A673 (cell line): ENCODE measurements at regions not wholly inside any gene's neighbourhood (a gene's known extent, or its start where the extent isn't known, plus 50 kb on each side); places are given as distances from the start of the nearest gene placed in this dataset.
"Not testable (repeated sequence)": the region's sequence is repeated elsewhere in the genome, so short reads cannot be mapped to it uniquely, and the experiment has no call there.

Experiments used
- BruUV-seq: library from RNA; stranded (reverse); fragments of 400-500 nt; replicated peaks from 2 replicates; lab custom pipeline; 2021; lab: Mats Ljungman, UMichigan
- CTCF ChIA-PET: fragments of 300-600 bp; sonication (Branson Sonifier 250); formaldehyde crosslinking; loops from one replicate; lab custom pipeline; 2022; ENCODE audit warnings: antibody characterized with exemption; lab: Charles Lee
- POLR2A ChIA-PET: fragments of 300-600 bp; sonication (Branson Sonifier 250); formaldehyde crosslinking; loops from one replicate; lab custom pipeline; 2022; ENCODE audit warnings: antibody characterized with exemption; ENCODE audit not compliant: low non-redundant PET; lab: Charles Lee
- DNase-seq: peaks from one replicate; pipeline ENCODE4 v3.0.0-alpha.2; 2015; ENCODE audit warnings: low spot score
- H3K27ac ChIP-seq: fragments of 200-600 bp; sonication (generic); 2 replicates; pipeline ENCODE4 v1.5.1; 2016; ENCODE audit warnings: mixed run types, low read depth, mild to moderate bottlenecking, mixed read lengths, antibody characterized with exemption, low read length; ENCODE audit not compliant: poor library complexity, severe bottlenecking
- H3K27me3 ChIP-seq: fragments of 200-600 bp; sonication (generic); replicated peaks from 2 replicates; pipeline ENCODE4 v1.6.1; 2017; ENCODE audit warnings: mixed run types, low read depth, mild to moderate bottlenecking, mixed read lengths, antibody characterized with exemption, low read length; ENCODE audit not compliant: insufficient read depth, poor library complexity
- H3K36me3 ChIP-seq: fragments of 200-600 bp; sonication (generic); 2 replicates; pipeline ENCODE4 v1.6.1; 2016; ENCODE audit warnings: mixed run types, mild to moderate bottlenecking, mixed read lengths, antibody characterized with exemption, low read length; ENCODE audit not compliant: insufficient read depth, poor library complexity, severe bottlenecking
- H3K4me1 ChIP-seq: fragments of 200-600 bp; sonication (generic); 2 replicates; pipeline ENCODE4 v1.6.1; 2017; ENCODE audit warnings: mixed run types, mild to moderate bottlenecking, mixed read lengths, antibody characterized with exemption, low read length; ENCODE audit not compliant: insufficient read depth, poor library complexity, severe bottlenecking
- H3K4me3 ChIP-seq: fragments of 200-600 bp; sonication (generic); 2 replicates; pipeline ENCODE4 v1.5.1; 2016; ENCODE audit warnings: low read depth, mixed run types, mild to moderate bottlenecking, mixed read lengths, low read length; ENCODE audit not compliant: poor library complexity, severe bottlenecking
- H3K9me3 ChIP-seq: fragments of 200-600 bp; sonication (generic); 2 replicates; pipeline ENCODE4 v1.6.1; 2016; ENCODE audit warnings: mixed run types, low read depth, mild to moderate bottlenecking, mixed read lengths, antibody characterized with exemption, low read length; ENCODE audit not compliant: poor library complexity, severe bottlenecking
- EZH2 ChIP-seq: fragments of 200-600 bp; sonication (generic); IDR thresholded peaks from 2 replicates; pipeline ENCODE4 v1.6.1; 2017; ENCODE audit warnings: borderline replicate concordance, low read depth, mild to moderate bottlenecking, mixed read lengths, antibody characterized with exemption, low read length; ENCODE audit not compliant: poor library complexity, severe bottlenecking
- intact Hi-C: fragments of 100-400 bp; cut with micrococcal nuclease; formaldehyde crosslinking; loops from one replicate; pipeline ENCODE4 v1.10.0; 2022; ENCODE audit not compliant: unreplicated experiment
- TF ChIP-seq, protein P1 (sequence below): fragments of 300-800, 200-600 bp; sonication (generic); conservative IDR thresholded peaks from 2 replicates; pipeline ENCODE4 v1.5.1; 2017; ENCODE audit warnings: low read depth, mild to moderate bottlenecking, antibody characterized with exemption, low read length, moderate library complexity, mixed read lengths

DNA sequence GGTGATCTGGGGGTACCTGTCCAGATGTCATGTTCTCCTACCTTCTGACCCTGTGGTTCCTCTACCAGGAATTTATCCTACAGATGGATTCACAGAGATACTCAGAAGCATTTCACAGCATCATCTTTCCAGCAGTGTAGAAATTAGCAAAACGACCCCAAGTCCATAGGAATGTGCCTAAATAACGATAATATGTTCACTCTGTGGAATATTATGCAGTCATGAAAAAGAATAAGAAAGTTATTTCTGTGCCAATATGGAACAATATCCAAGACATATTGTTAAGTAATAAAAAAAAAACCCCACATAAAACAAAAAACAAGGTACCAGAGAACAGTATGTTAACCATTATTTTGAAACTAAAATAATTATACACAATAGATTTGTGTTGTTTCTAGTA, 123.8 kb upstream of the SDK1 start:
- no peak for DNase-seq
- TF ChIP-seq, protein P1, sequence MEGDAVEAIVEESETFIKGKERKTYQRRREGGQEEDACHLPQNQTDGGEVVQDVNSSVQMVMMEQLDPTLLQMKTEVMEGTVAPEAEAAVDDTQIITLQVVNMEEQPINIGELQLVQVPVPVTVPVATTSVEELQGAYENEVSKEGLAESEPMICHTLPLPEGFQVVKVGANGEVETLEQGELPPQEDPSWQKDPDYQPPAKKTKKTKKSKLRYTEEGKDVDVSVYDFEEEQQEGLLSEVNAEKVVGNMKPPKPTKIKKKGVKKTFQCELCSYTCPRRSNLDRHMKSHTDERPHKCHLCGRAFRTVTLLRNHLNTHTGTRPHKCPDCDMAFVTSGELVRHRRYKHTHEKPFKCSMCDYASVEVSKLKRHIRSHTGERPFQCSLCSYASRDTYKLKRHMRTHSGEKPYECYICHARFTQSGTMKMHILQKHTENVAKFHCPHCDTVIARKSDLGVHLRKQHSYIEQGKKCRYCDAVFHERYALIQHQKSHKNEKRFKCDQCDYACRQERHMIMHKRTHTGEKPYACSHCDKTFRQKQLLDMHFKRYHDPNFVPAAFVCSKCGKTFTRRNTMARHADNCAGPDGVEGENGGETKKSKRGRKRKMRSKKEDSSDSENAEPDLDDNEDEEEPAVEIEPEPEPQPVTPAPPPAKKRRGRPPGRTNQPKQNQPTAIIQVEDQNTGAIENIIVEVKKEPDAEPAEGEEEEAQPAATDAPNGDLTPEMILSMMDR: no peak
- no peak for TF ChIP-seq EZH2
- H3K9me3 ChIP-seq: no peaks in the 10 kb centered on the region
- BruUV-seq: no TSS peak
- intact Hi-C loops: no loop called here
- no peaks in the 10 kb centered on the region for H3K36me3 ChIP-seq
- no peak overlapping the region for H3K4me3 ChIP-seq
- H3K4me1 ChIP-seq: no peaks in the 10 kb centered on the region
- peaks cover 3% of the 10 kb centered on the region for H3K27me3 ChIP-seq
- H3K27ac ChIP-seq: no peak overlapping the region
- POLR2A ChIA-PET: no interaction called here
- CTCF ChIA-PET: no interaction called here

DNA sequence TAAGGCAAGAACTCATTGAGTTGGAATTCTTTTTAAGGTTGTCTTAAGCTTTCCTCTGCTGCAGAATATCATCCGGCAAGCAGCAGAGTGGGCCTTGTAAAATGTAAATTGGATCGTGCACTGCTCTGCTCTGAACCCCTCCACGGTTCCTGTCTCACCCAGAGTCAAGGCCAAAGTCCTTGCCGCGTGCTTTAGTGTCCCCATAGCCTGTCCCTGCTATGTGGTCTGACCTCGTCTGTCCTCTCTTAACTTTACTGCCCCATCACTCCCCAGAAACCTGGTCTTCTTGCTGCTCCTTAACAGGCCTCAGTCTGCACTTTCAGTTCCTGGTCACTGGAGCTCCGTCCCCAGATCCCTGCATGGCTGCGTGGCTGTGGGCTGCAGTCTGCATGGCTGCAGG, 121.6 kb upstream of the SDK1 start:
- no peak overlapping the region for H3K4me3 ChIP-seq
- H3K27me3 ChIP-seq: peaks cover 3% of the 10 kb centered on the region
- TF ChIP-seq EZH2: no peak
- TF ChIP-seq, protein P1: no peak
- no peak for DNase-seq
- BruUV-seq: no TSS peak
- H3K27ac ChIP-seq: no peak overlapping the region
- ChIA-PET CTCF (no interaction called here), POLR2A (interaction anchor here (0.6 kb wide), 1 partner anchor 150 kb away, joined by 10 read pairs; no protein-coding TSS in a partner anchor)
- H3K9me3 ChIP-seq: no peaks in the 10 kb centered on the region
- H3K4me1 ChIP-seq: no peaks in the 10 kb centered on the region
- H3K36me3 ChIP-seq: no peaks in the 10 kb centered on the region
- intact Hi-C loops: no loop called here

- intact Hi-C loops: no loop called here
- Histone ChIP-seq H3K9me3 (no peaks in the 10 kb centered on the region), H3K4me3 (no peak overlapping the region), H3K27ac (no peak overlapping the region), H3K27me3 (peaks cover 3% of the 10 kb centered on the region), H3K36me3 (no peaks in the 10 kb centered on the region), H3K4me1 (no peaks in the 10 kb centered on the region)
- CTCF ChIA-PET: no interaction called here
- no peak for DNase-seq
- TF ChIP-seq, protein P1: no peak
- no peak for TF ChIP-seq EZH2
- BruUV-seq: no TSS peak
- POLR2A ChIA-PET: no interaction called here
Observed at GRCh38 chr7:3180604-3181003, 120.4 kb upstream of the SDK1 start.

DNA sequence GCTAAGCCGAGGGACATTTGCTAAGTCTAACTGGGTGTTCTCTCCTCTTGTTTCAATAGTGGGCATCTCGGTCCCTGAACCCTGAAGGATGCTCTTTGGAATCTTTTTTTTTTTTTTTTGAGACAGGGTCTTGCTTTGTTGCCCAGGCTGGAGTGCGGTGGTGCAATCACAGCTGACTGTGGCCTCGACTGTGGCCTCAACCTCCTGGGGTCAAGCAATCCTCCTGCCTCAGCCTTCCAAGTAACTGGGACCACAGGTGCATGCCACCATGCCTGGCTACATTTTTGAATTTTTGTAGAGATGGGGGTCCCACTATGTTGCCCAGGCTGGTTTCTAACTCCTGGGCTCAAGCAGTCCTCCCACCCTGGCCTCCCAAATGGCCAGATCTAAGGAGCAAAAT, 119.0 kb upstream of the SDK1 start:
- BruUV-seq, H3K9me3 ChIP-seq, intact Hi-C loops, H3K4me3 ChIP-seq, H3K36me3 ChIP-seq, CTCF ChIA-PET, H3K4me1 ChIP-seq, H3K27me3 ChIP-seq, POLR2A ChIA-PET, H3K27ac ChIP-seq, DNase-seq: not testable (repeated sequence)
